NK-92 treated with Interleukin-12 subunit alpha and Interleukin-12 subunit beta, amount 100 ng/mL, for 24 hours (cell line): ENCODE measurements at regions not wholly inside any gene's neighbourhood (a gene's known extent, or its start where the extent isn't known, plus 50 kb on each side); places are given as distances from the start of the nearest gene placed in this dataset.
"Not testable (repeated sequence)": the region's sequence is repeated elsewhere in the genome, so short reads cannot be mapped to it uniquely, and the experiment has no call there.

Source experiments
- DNase-seq: peaks from one replicate; lab custom pipeline; 2025; lab: John Stamatoyannopoulos, UW

- DNase-seq, result no peak
These were observed 126.2 kb upstream of the EYA4 start for GRCh38 chr6:133114973-133115372.

GRCh38 chr6:133115946-133116345 lies 125.2 kb upstream of the EYA4 start:
- no peak for DNase-seq

DNA sequence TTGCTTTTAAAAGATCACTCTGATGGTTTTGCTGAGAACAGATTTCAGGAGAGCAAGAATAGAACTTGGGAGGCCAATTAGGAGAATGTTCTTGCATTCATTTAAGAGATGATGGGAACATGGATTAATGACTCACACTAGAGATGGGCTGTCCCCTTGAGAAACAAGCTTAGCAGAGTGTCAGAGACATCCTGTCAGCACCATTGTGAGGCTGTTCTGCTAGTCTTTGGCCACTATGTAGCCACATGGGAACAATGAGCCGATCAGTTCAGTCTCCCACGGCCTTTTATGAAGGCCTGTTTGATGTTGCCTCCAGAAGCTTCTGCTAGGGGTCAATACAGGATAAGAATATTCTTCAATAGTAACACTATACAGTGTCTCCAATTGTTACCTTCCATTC lies 113.0 kb upstream of the EYA4 start:
- DNase-seq, result no peak

- no peak for DNase-seq
These were observed 111.6 kb upstream of the EYA4 start for GRCh38 chr6:133129556-133129955.

DNA sequence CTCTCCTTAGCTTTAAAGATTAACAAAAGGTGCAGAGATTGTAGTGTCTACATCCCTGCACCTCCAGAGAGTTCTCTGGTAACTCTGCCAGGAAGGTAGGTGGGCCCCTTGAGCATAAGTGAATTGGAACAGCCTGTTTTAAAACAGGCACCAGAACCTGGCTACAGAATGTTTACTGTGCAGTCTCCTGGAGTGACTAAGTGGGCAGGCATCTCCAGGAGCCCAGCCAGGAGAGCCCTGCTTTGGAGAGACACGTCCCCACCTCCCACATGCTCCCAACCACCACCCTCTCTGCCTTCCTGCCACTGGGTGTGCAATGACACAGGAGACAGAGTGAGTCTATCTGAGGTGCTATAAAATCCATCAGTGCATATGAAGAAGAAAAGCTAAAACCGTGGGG lies 110.3 kb upstream of the EYA4 start:
- no peak for DNase-seq

DNA sequence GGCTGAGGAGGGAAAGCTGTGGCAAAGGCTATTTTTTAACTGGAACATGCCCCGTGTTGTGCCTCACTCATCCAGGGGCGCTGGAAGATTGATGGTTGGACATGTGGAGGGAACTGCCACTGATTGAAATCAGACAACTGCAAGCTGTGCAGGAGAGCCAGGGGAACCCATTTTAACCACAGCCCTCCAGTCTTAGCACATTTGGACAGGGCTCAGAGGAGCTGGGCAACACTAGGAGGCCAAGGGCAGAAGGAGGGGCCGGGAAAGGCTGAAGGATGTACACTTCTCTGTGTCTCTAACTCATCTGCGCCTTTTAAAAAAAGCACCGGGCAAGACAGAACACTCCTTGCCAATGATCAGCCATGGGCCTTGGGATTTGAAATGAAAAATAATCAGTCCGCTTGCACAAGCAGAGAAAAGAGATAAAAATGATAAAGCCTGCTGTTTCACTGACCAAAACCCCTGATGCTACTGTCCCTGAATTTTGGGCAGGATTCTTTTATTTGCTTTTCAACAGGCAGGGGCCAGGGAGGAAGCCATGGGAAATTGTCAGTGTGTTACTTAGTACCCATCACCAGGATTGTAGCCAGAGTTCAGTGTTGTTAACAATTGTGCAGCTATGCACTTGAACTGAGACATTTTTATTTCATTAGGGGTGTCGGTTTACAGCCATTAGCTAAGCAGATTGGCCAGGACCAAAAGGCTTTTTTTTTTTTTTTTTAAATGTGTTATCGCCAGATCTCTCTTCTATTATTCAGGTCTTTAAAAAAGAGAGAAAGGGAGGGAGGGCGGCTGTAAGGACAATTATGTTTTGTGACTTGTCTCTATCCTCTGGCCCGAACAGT lies 109.3 kb upstream of the EYA4 start:
- DNase-seq, result no peak

DNA sequence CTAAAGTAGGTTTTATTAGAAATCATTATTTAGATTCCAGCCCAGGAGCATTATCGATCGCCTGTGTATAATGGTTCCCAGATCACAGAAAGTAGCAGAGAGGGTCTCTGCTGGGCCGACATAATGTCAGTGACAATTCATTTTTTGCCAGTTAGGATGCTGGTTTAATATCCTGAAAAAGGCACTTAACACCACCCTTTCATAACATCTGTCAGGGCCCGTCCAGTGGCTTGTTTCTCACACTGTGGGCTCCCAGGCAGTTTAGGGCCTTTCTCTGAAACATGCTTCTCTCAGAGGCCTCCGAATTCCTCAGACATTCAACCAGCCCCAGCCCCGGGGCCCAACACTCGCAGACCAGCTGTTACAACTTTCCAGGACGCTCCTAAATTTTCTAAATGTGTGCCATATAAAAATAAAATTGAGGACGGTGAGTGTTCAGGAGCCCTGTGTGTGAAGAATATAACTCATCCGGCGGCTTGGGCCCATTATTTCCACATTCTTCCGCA lies 108.6 kb upstream of the EYA4 start:
- no peak for DNase-seq

GRCh38 chr6:133136177-133136880 lies 104.8 kb upstream of the EYA4 start:
- no peak for DNase-seq

DNA sequence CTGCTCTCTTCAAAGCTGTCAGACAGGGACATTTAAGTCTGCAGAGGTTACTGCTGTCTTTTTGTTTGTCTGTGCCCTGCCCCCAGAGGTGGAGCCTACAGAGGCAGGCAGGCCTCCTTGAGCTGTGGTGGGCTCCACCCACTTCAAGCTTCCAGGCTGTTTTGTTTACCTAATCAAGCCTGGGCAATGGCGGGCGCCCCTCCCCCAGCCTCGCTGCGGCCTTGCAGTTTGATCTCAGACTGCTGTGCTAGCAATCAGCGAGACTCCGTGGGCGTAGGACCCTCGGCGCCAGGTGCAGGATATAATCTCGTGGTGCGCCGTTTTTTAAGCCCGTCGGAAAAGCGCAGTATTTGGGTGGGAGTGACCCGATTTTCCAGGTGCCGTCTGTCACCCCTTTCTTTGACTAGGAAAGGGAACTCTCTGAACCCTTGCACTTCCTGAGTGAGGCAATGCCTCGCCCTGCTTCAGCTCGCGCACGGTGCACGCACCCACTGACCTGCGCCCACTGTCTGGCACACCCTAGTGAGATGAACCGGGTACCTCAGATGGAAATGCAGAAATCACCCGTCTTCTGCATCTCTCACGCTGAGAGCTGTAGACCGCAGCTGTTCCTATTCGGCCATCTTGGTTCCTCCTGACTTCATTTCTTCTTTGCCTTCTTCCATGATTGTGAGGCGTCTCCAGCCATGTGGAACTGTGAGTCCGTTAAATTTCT lies 93.5 kb upstream of the EYA4 start:
- DNase-seq, result not testable (repeated sequence)

GRCh38 chr6:133156689-133157088 lies 84.5 kb upstream of the EYA4 start:
- no peak for DNase-seq

- DNase-seq, result no peak
These were observed 83.2 kb upstream of the EYA4 start for GRCh38 chr6:133157995-133158394.

- DNase-seq, result no peak
These were observed 81.8 kb upstream of the EYA4 start for GRCh38 chr6:133159255-133159795.

GRCh38 chr6:133160536-133160935 lies 80.6 kb upstream of the EYA4 start:
- DNase-seq, result no peak

DNA sequence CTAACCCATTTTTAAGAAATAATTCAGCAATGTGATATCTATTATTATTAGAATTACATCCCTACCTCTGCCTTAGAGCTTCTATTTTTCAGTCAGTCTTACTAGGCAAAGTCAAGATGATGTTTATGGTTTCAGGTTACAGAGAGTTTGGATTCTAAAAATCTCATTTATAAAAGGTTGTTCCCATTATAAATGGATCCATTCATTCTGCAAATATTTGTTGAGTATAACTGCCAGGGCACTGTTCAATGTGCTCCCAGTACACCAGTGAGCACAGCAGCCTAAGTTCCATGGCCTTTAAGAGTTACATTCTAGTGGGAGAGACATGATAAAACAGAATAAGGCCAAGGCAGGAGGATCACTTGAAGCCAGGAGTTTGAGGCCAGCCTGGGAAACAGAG lies 75.9 kb upstream of the EYA4 start:
- DNase-seq, result no peak

GRCh38 chr6:133166766-133167165 lies 74.4 kb upstream of the EYA4 start:
- no peak for DNase-seq

DNA sequence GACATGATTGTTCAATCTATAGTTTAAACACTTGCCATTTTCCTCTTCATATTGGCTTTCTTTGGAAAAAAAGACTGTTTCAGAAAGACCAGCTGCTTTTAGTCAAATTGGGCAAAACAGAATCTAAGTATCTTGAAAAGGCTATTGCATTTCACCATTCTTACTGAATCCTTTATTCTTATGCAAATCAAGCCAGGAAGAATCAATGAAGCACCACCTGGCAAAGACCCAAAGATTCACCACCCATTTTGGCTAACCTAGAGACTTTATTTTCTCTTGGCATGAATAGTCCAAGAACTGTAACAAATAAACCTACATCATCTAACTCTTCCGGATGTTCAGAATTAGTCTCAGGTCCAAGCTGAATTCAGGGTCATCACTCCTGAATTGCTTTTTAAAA lies 71.3 kb upstream of the EYA4 start:
- no peak for DNase-seq

DNA sequence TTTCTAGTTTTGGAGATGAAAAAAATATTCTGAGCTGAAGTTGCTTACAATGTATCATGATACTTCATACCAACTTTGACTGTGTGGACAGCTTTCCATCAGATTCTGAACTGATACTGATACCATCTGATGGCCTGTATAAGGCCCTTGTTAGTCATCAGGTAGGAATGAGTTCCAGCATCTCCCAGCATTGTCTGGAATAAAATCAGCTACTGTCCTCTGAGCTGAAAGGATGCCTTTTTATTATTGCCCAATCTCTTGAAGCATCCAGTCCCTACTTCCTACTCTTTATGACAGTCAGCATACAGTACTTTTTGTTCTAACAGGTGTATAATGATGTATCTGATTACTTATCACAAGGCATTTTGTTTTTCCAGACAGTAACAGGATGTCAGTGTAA lies 70.6 kb upstream of the EYA4 start:
- no peak for DNase-seq

DNA sequence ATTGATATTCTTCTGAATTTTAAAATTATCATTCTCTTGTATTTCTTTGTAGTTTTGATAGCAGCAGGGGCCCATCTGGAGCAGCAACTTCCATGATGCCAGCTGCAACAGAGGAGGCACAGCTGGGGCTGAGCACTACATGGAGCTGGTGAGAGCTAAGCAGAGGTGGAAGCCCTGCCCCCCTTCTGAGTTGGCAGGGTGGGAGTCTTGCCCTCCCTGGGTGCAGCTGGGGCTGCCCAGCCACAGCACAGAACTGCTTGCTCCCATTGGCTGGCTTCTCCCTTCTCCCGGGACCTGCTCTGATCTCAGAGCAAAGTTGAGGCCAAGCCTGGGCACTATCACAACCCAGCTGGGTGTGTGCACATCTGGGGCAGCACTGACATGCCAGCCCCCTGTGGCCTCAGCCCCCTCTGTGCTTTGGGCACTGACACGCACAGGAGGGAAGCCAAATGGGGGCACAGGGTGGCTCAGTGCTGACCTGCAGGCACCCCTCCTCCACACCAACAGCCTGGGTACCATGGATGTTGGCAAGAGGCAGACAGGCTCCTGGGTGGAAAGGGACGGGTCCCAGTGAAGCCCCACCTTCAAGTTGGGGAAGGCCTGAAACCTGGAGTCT lies 69.1 kb upstream of the EYA4 start:
- no peak for DNase-seq

GRCh38 chr6:133173276-133173675 lies 67.9 kb upstream of the EYA4 start:
- DNase-seq, result no peak

DNA sequence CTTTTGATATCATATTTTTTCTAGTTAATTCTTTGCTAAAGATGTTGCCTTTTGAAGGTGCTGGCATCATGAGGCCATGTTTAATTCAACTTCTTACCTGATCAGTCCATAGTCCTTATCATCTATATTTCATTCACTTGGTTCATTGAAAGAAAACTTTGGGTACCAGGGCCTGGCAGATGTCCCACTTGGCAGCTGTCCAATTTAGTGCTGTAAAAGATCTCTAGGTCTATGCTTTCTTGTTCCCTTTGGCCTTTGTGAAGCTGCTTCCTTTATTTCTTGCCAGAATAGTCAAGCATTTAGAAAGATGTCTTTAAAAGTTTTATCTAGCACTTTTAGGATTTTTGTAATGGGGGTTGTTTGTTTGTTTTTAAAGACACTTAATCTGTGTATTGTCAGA lies 61.7 kb upstream of the EYA4 start:
- DNase-seq, result no peak

DNA sequence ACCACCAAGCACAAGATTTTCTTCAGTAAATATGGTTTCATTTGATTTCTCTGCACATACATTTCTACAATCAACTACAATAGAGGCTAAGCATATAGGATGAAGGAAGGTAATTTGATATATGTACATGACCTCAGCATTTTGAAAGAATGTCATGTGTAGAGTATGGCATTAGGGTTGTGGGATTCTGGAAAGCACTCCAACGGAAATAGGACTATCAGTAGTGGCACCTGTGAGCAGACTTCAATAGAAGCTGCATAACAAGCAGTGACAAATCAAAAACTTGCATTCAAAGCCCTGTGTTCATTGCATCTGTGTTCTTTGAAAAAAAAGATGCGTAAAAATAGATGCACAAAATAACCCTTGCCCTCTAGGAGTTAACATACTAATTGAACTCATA lies 57.5 kb upstream of the EYA4 start:
- DNase-seq, result no peak

DNA sequence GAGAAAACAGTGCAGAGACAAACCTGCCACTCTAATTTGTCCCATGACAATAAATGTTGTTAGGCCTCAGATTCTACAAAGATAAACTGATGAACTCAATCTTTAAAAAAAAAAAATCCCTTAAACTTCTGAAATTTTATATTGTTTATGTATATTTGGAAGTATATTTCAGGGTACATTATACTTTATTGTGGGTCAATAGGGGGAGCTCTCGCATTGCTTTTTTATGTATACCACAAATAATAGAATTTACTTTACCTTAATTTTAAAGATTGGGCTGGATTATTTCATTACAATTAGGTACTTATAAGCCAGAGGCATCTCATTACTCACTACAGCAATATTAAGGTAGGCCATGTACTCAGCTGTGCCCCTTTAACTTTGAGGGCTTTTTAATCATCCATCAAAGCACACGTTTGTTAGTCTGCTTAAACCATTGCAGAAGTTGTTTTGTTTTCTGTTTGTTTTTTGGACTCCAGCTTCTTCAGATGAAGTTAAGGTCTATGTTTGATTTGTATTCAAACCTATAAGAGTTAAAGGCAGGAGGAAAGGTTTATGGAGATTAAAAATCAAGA lies 56.3 kb upstream of the EYA4 start:
- DNase-seq, result no peak
